DND-41 (cell line): ENCODE measurements at regions not wholly inside any gene's neighbourhood (a gene's known extent, or its start where the extent isn't known, plus 50 kb on each side); places are given as distances from the start of the nearest gene placed in this dataset.

Experiments used
- ATAC-seq: fragments of 200-7000 bp; cut with Tn5 transposase; 3 replicates; pipeline ENCODE4 v1.9.1; 2021; ENCODE audit warnings: low read depth; ENCODE audit not compliant: insufficient read depth
- DNase-seq: peaks from one replicate; pipeline ENCODE4 v3.0.0-alpha.2; 2020
- H2AFZ ChIP-seq: 2 replicates; pipeline ENCODE4 v1.6.0; 2012; ENCODE audit warnings: low read depth, low read length
- H3K27ac ChIP-seq: 2 replicates; pipeline ENCODE4 v1.5.1; 2012; ENCODE audit warnings: low read length, inconsistent platforms
- H3K27me3 ChIP-seq: fragments of 200-600 bp; sonication (generic); 2 replicates; pipeline ENCODE4 v1.6.0; 2012; ENCODE audit warnings: low read length, mild to moderate bottlenecking, inconsistent platforms; ENCODE audit not compliant: insufficient read depth, poor library complexity
- H3K36me3 ChIP-seq: 2 replicates; pipeline ENCODE4 v1.5.1; 2012; ENCODE audit warnings: low read length, inconsistent platforms; ENCODE audit not compliant: insufficient read depth
- H3K4me1 ChIP-seq: 2 replicates; pipeline ENCODE4 v1.5.1; 2012; ENCODE audit warnings: mild to moderate bottlenecking, low read length; ENCODE audit not compliant: insufficient read depth
- H3K4me2 ChIP-seq: 2 replicates; pipeline ENCODE4 v1.6.0; 2012; ENCODE audit warnings: mild to moderate bottlenecking, moderate library complexity, low read length, inconsistent platforms; ENCODE audit not compliant: insufficient read depth
- H3K4me3 ChIP-seq, 2 experiments: fragments of 200-600 bp in 1 of 2; shearing (Covaris generic) in 1 of 2; 2 replicates each; pipeline ENCODE4 v1.5.1; 2012 to 2016; ENCODE audit warnings: inconsistent platforms in 2 of 2, low read length in 2 of 2, mild to moderate bottlenecking in 2 of 2, low read depth in 1 of 2, moderate library complexity in 1 of 2
- H3K79me2 ChIP-seq: 2 replicates; pipeline ENCODE4 v1.6.0; 2012; ENCODE audit warnings: low read length, inconsistent platforms; ENCODE audit not compliant: insufficient read depth
- H3K9ac ChIP-seq: 2 replicates; pipeline ENCODE4 v1.6.0; 2012; ENCODE audit warnings: low read depth, mild to moderate bottlenecking, inconsistent platforms, low read length, moderate library complexity
- H3K9me3 ChIP-seq: 2 replicates; pipeline ENCODE4 v1.5.1; 2012; ENCODE audit warnings: low read length, moderate library complexity, mild to moderate bottlenecking, inconsistent platforms; ENCODE audit not compliant: insufficient read depth, severe bottlenecking
- H4K20me1 ChIP-seq: 2 replicates; pipeline ENCODE4 v1.6.0; 2012; ENCODE audit warnings: low read length; ENCODE audit not compliant: insufficient read depth
- CTCF ChIP-seq: IDR thresholded peaks from 2 replicates; pipeline ENCODE4 v1.5.1; 2012; ENCODE audit warnings: borderline replicate concordance, low read length, moderate library complexity, mild to moderate bottlenecking; ENCODE audit not compliant: poor library complexity, severe bottlenecking; ENCODE audit errors: extremely low read depth
- EZH2 ChIP-seq: IDR thresholded peaks from 3 replicates; pipeline ENCODE4 v1.6.1; 2012; ENCODE audit warnings: borderline replicate concordance, low read depth, mild to moderate bottlenecking, moderate library complexity, low read length, inconsistent platforms; ENCODE audit not compliant: severe bottlenecking

GRCh38 chr1:8238141-8239038 lies 79.5 kb upstream of the SLC45A1 start:
- Histone ChIP-seq H2AFZ (no peak overlapping the region), H3K79me2 (no peaks in the 10 kb centered on the region), H3K9ac (no peak overlapping the region), H3K4me2 (no peak overlapping the region), H3K9me3 (no peaks in the 10 kb centered on the region), H3K27ac (no peak overlapping the region), H4K20me1 (no peaks in the 10 kb centered on the region), H3K4me3 (no peak overlapping the region), H3K27me3 (no peaks in the 10 kb centered on the region), H3K4me1 (no peaks in the 10 kb centered on the region), H3K36me3 (no peaks in the 10 kb centered on the region)
- ATAC-seq = no peak
- TF ChIP-seq EZH2 (no peak), CTCF (no peak)
- no peak for DNase-seq

- no peaks in the 10 kb centered on the region for H3K27me3 ChIP-seq
These were observed 85.7 kb upstream of the SLC45A1 start for GRCh38 chr1:8232036-8232757.

GRCh38 chr1:8230292-8230621 lies 87.7 kb upstream of the SLC45A1 start:
- Histone ChIP-seq H3K9ac (no peak overlapping the region), H3K4me1 (no peaks in the 10 kb centered on the region), H3K36me3 (no peaks in the 10 kb centered on the region), H3K27ac (no peak overlapping the region), H2AFZ (no peak overlapping the region), H3K27me3 (no peaks in the 10 kb centered on the region), H3K9me3 (no peaks in the 10 kb centered on the region), H3K79me2 (no peaks in the 10 kb centered on the region), H3K4me3 (no peak overlapping the region), H3K4me2 (no peak overlapping the region), H4K20me1 (no peaks in the 10 kb centered on the region)
- no peak for TF ChIP-seq EZH2
- TF ChIP-seq CTCF = no peak
- DNase-seq (no peak), ATAC-seq (no peak)

More at GRCh38 chr1:8232036-8232757, 85.7 kb upstream of the SLC45A1 start:
- H3K4me1 ChIP-seq = no peaks in the 10 kb centered on the region
- no peak for TF ChIP-seq EZH2
- no peak for TF ChIP-seq CTCF
- ATAC-seq (no peak), DNase-seq (no peak)
- no peak overlapping the region for H3K4me3 ChIP-seq
- H3K79me2 ChIP-seq = no peaks in the 10 kb centered on the region
- H3K4me2 ChIP-seq = no peak overlapping the region
- no peak overlapping the region for H3K27ac ChIP-seq
- no peaks in the 10 kb centered on the region for H3K9me3 ChIP-seq
- H2AFZ ChIP-seq = no peak overlapping the region
- H4K20me1 ChIP-seq = no peaks in the 10 kb centered on the region
- H3K9ac ChIP-seq = no peak overlapping the region
- no peaks in the 10 kb centered on the region for H3K36me3 ChIP-seq
